GM12865 (cell line): ENCODE measurements at regions not wholly inside any gene's neighbourhood (a gene's known extent, or its start where the extent isn't known, plus 50 kb on each side); places are given as distances from the start of the nearest gene placed in this dataset.

Source experiments
- DNase-seq: peaks from one replicate; pipeline ENCODE4 v3.0.0; 2010; ENCODE audit warnings: low read depth
- H3K4me3 ChIP-seq: 2 replicates; pipeline ENCODE4 v1.5.1; 2011; ENCODE audit warnings: mild to moderate bottlenecking, low read depth, low read length, control low read depth
- TF ChIP-seq, protein P1 (sequence below): IDR thresholded peaks from 2 replicates; pipeline ENCODE4 v1.5.1; 2011; ENCODE audit warnings: low read length, control low read depth, low read depth, inconsistent platforms; ENCODE audit not compliant: insufficient read depth; ENCODE audit errors: missing control alignments

DNA sequence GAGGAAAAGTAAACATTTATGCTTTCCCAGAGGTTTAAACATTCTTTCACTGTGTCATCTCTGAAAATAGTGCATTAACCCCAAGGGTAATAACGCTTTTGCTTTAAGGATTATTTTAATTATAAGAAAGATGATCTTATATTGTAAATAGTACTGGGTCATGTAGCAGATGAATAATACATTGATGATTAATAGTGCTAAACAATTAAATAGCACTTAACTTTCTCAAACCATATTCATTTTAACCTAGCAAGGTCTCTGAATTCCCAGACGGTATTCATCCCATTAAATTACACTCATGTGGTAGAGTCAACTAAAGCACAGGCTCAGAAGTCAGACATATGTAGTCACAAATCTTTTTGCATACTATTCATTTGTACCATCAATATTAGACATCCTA lies 115.6 kb upstream of the FAR2 start:
- TF ChIP-seq, protein P1, sequence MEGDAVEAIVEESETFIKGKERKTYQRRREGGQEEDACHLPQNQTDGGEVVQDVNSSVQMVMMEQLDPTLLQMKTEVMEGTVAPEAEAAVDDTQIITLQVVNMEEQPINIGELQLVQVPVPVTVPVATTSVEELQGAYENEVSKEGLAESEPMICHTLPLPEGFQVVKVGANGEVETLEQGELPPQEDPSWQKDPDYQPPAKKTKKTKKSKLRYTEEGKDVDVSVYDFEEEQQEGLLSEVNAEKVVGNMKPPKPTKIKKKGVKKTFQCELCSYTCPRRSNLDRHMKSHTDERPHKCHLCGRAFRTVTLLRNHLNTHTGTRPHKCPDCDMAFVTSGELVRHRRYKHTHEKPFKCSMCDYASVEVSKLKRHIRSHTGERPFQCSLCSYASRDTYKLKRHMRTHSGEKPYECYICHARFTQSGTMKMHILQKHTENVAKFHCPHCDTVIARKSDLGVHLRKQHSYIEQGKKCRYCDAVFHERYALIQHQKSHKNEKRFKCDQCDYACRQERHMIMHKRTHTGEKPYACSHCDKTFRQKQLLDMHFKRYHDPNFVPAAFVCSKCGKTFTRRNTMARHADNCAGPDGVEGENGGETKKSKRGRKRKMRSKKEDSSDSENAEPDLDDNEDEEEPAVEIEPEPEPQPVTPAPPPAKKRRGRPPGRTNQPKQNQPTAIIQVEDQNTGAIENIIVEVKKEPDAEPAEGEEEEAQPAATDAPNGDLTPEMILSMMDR, result no peak
- no peak for DNase-seq

DNA sequence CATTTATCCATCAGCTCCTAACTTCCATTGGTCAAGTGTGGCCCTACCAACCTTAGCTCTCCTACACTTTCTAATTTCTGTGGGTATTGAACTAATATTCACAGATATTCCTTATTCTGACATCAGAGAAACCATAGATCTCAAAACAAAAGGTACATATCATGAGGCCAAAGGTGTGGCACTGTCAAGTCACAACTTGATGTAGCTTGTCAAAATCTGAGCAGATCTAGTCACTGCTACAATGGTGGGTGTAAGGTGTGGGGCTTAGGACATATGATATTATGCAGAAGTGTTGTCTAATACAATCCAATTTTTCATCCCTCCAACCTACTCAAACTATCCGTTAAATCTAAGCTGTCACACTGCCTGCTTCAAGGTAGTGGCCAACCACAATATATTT lies 114.0 kb upstream of the FAR2 start:
- H3K4me3 ChIP-seq, result no peak overlapping the region
- DNase-seq, result no peak
- TF ChIP-seq, protein P1, result no peak

More for the DNA sequence above, 115.6 kb upstream of the FAR2 start:
- no peak overlapping the region for H3K4me3 ChIP-seq

DNA sequence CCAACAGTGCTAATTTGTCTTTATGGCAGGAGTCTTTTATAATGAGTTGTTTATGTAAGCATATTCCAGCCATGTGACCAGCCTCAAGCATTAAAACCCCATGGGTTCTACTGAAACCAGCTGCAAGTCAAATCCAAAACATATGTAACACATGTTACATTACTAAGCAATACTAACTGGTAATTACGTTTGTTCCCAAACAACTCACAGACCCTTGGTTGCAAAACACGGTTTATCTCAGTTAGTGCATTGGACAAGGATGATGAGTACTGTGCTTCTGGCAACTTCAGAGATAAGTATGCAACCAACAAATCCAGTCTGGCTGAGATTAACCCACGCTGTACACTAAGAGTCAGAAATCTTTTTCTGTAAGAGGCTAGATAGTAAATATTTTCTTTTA lies 110.1 kb upstream of the FAR2 start:
- TF ChIP-seq, protein P1, result no peak
- no peak for DNase-seq
- no peak overlapping the region for H3K4me3 ChIP-seq

DNA sequence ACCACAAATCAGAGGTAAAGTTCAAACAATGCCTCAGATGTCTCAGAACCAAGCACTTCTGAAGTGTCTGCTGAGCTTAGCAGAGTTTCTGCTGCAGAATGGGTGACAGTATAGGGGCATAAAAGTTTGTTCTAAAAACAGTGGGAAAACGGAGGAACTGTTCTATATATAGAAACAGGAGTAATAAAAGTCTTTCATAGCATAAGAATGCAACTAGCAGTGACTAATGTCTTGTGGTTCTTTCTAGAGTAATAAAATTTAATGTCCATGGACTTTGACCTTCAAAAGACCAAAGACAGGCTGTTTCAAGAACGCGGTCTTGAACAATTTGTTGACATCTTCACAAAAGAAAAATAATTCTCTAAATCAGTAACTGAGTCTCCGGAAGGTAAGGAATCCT lies 107.5 kb upstream of the FAR2 start:
- no peak overlapping the region for H3K4me3 ChIP-seq
- no peak for DNase-seq
- TF ChIP-seq, protein P1, result no peak

DNA sequence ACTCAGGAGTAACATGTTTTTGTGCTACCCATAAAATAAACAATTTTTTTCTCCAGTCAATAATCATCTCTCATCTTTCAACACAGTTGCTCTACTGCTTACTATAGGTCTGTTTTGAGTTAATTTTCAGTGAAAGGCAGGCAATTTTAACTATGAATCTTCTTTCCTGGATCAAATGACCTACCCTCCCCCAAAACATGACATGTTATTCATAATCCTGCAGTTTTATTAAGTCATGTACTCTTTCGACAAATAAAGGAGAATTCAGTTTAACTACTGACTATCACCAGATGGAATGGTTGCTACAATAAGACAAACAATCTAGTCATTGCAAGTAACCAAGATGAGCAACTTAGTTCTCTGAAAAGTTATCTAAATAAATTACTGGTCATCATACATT lies 106.0 kb upstream of the FAR2 start:
- TF ChIP-seq, protein P1, result no peak
- H3K4me3 ChIP-seq, result no peak overlapping the region
- no peak for DNase-seq

DNA sequence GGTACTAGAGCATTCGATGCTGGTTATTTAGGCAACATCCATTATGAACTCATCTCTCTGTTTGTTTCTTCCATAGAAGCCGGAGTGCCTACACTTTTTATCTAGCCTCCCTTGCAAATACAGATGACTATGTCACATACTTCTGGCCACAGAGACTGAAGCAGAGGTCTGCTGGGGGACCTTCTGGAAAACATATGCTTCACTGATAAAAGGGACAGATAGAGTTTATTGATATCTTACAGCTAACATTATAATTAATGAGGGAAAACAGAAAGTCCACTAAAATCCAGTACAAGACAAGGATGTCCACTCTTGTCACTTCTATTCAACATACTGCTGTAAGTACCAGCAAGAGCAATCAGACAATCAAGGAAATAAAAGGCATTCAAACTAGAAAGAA lies 104.3 kb upstream of the FAR2 start:
- DNase-seq, result no peak
- TF ChIP-seq, protein P1, result no peak
- no peak overlapping the region for H3K4me3 ChIP-seq

DNA sequence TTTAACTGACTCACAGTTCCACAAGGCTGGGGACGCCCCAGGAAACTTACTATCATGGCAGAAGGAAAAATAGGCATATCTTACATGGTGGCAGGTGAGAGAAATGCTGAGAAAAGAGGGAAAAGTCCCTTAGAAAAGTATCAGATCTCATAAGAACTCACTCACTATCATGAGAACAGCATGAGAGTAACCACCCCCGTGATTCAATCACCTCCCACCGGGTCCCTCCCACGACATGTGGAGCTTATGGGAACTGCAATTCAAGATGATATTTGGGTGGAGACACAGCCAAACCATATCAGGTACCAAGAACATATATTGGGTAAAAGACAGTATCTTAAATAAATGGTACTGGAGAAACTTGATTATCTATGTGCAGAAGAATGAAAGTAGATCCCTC lies 100.3 kb upstream of the FAR2 start:
- TF ChIP-seq, protein P1, result no peak
- H3K4me3 ChIP-seq, result no peak overlapping the region
- no peak for DNase-seq
